Mammary epithelial cell (primary cell): ENCODE measurements at regions not wholly inside any gene's neighbourhood (a gene's known extent, or its start where the extent isn't known, plus 50 kb on each side); places are given as distances from the start of the nearest gene placed in this dataset.

ENCODE experiments used
- EZH2 ChIP-seq: IDR thresholded peaks from 2 replicates; pipeline ENCODE4 v1.6.1; 2012; ENCODE audit warnings: low read length, inconsistent platforms, borderline replicate concordance
- TF ChIP-seq, protein P1 (sequence below), 2 donors: IDR thresholded peaks in 1 of 2; conservative IDR thresholded peaks in 1 of 2; 2 replicates each; pipeline ENCODE4 v1.5.1; 2011 to 2012; ENCODE audit warnings: inconsistent platforms in 2 of 2, low read length in 2 of 2, mild to moderate bottlenecking in 2 of 2, control low read depth in 1 of 2, low read depth in 1 of 2; ENCODE audit not compliant: insufficient read depth in 1 of 2; ENCODE audit errors: extremely low read depth in 1 of 2

DNA sequence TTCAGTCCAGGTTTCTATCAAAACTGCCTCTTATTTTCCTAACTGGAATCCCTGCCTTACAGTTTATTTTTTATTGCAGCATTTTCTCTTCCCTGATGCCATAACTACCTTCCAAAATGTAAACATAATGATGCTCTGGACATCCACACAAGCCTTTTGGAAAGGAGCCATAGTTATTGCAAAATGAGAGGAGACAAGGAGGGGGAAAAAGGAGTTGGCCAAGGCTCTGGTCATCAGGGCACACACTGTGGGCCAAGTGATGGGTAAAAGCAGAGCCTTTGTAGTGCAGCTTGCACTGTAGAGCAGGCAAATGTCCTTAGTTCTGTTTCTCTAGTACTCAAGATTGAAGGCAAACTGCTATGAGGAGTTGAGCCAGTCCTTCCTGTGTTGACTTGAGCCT, 289.3 kb upstream of the MTPN start:
- TF ChIP-seq EZH2, result no peak
- TF ChIP-seq, protein P1, sequence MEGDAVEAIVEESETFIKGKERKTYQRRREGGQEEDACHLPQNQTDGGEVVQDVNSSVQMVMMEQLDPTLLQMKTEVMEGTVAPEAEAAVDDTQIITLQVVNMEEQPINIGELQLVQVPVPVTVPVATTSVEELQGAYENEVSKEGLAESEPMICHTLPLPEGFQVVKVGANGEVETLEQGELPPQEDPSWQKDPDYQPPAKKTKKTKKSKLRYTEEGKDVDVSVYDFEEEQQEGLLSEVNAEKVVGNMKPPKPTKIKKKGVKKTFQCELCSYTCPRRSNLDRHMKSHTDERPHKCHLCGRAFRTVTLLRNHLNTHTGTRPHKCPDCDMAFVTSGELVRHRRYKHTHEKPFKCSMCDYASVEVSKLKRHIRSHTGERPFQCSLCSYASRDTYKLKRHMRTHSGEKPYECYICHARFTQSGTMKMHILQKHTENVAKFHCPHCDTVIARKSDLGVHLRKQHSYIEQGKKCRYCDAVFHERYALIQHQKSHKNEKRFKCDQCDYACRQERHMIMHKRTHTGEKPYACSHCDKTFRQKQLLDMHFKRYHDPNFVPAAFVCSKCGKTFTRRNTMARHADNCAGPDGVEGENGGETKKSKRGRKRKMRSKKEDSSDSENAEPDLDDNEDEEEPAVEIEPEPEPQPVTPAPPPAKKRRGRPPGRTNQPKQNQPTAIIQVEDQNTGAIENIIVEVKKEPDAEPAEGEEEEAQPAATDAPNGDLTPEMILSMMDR (conservative IDR thresholded peaks at IDR 0.05 in 1 of 2, IDR thresholded peaks at IDR 0.05 in 1 of 2; ENCODE audit: extremely low read depth in 1 of 2, insufficient read depth in 1 of 2, low read depth in 1 of 2, low read length in 2 of 2), result no peak
